Astrocyte (in vitro differentiated cells and primary cell): ENCODE measurements at regions not wholly inside any gene's neighbourhood (a gene's known extent, or its start where the extent isn't known, plus 50 kb on each side); places are given as distances from the start of the nearest gene placed in this dataset.

ENCODE experiments used
- DNase-seq: peaks from one replicate; pipeline ENCODE4 v3.0.0-alpha.2; 2010; ENCODE audit warnings: low read depth
- FAIRE-seq: peaks from 2 replicates; lab custom pipeline; 2011; peaks lifted over from hg19 to GRCh38; lab: Jason Lieb, UNC
- H2AFZ ChIP-seq: 2 replicates; pipeline ENCODE4 v1.6.0; 2012; ENCODE audit warnings: low read depth, low read length, inconsistent platforms
- H3K27ac ChIP-seq: 2 replicates; pipeline ENCODE4 v1.5.1; 2011; ENCODE audit warnings: low read depth, low read length, inconsistent platforms
- H3K27me3 ChIP-seq: 2 replicates; pipeline ENCODE4 v1.6.0; 2011; ENCODE audit warnings: low read length, inconsistent platforms; ENCODE audit not compliant: insufficient read depth
- H3K36me3 ChIP-seq: 2 replicates; pipeline ENCODE4 v1.5.1; 2011; ENCODE audit warnings: low read length, inconsistent platforms; ENCODE audit not compliant: insufficient read depth
- H3K4me1 ChIP-seq: 2 replicates; pipeline ENCODE4 v1.5.1; 2011; ENCODE audit warnings: low read length, inconsistent platforms; ENCODE audit not compliant: insufficient read depth
- H3K4me2 ChIP-seq: 2 replicates; pipeline ENCODE4 v1.6.0; 2012; ENCODE audit warnings: low read length, inconsistent platforms
- H3K4me3 ChIP-seq: 2 replicates; pipeline ENCODE4 v1.5.1; 2011; ENCODE audit warnings: low read depth, mild to moderate bottlenecking, low read length, inconsistent platforms; ENCODE audit not compliant: insufficient read depth
- H3K79me2 ChIP-seq: 2 replicates; pipeline ENCODE4 v1.6.0; 2012; ENCODE audit warnings: mild to moderate bottlenecking, low read length, inconsistent platforms; ENCODE audit not compliant: insufficient read depth
- H3K9ac ChIP-seq: 2 replicates; pipeline ENCODE4 v1.6.0; 2012; ENCODE audit warnings: mild to moderate bottlenecking, low read length, inconsistent platforms
- H3K9me3 ChIP-seq: 2 replicates; pipeline ENCODE4 v1.5.1; 2012; ENCODE audit warnings: low read depth, mild to moderate bottlenecking, low read length, inconsistent platforms; ENCODE audit not compliant: insufficient read depth
- H4K20me1 ChIP-seq: 2 replicates; pipeline ENCODE4 v1.6.0; 2012; ENCODE audit warnings: low read length, inconsistent platforms; ENCODE audit not compliant: insufficient read depth
- H3K27ac Mint-ChIP-seq: one replicate; pipeline ENCODE4 v1.8.0; 2021; ENCODE audit warnings: mild to moderate bottlenecking, mixed read lengths; ENCODE audit not compliant: unreplicated experiment
- H3K27me3 Mint-ChIP-seq: one replicate; pipeline ENCODE4 v1.8.0; 2021; ENCODE audit warnings: low read depth, mixed read lengths; ENCODE audit not compliant: unreplicated experiment
- H3K36me3 Mint-ChIP-seq: one replicate; pipeline ENCODE4 v1.8.0; 2021; ENCODE audit warnings: low read depth, mixed read lengths; ENCODE audit not compliant: unreplicated experiment
- H3K4me1 Mint-ChIP-seq: one replicate; pipeline ENCODE4 v1.8.0; 2021; ENCODE audit warnings: low read depth, mixed read lengths; ENCODE audit not compliant: unreplicated experiment
- H3K4me3 Mint-ChIP-seq: one replicate; pipeline ENCODE4 v1.8.0; 2021; ENCODE audit warnings: mild to moderate bottlenecking, moderate library complexity, mixed read lengths; ENCODE audit not compliant: unreplicated experiment
- H3K9me3 Mint-ChIP-seq: one replicate; pipeline ENCODE4 v1.8.0; 2021; ENCODE audit warnings: mild to moderate bottlenecking, mixed read lengths; ENCODE audit not compliant: unreplicated experiment
- CTCF ChIP-seq: IDR thresholded peaks from 2 replicates; pipeline ENCODE4 v1.5.1; 2011; ENCODE audit warnings: low read depth, mild to moderate bottlenecking, inconsistent platforms, low read length, moderate library complexity; ENCODE audit not compliant: insufficient read depth
- EZH2 ChIP-seq: IDR thresholded peaks from 2 replicates; pipeline ENCODE4 v1.6.1; 2012; ENCODE audit warnings: mild to moderate bottlenecking, low read length, inconsistent platforms; ENCODE audit not compliant: insufficient read depth

- no peaks in the 10 kb centered on the region for H4K20me1 ChIP-seq
- H3K4me3 ChIP-seq = no peak overlapping the region
- no peaks in the 10 kb centered on the region for H3K27me3 ChIP-seq
- H2AFZ ChIP-seq = no peak overlapping the region
- Mint-ChIP-seq H3K27me3 (peaks cover 68% of the 10 kb centered on the region), H3K27ac (no peak overlapping the region), H3K4me3 (no peak overlapping the region), H3K4me1 (peaks cover 4% of the 10 kb centered on the region), H3K36me3 (peaks cover 1% of the 10 kb centered on the region), H3K9me3 (peaks cover 4% of the 10 kb centered on the region)
- FAIRE-seq (no peak), DNase-seq (no peak)
- H3K9ac ChIP-seq = no peak overlapping the region
- no peaks in the 10 kb centered on the region for H3K9me3 ChIP-seq
- no peaks in the 10 kb centered on the region for H3K79me2 ChIP-seq
- no peaks in the 10 kb centered on the region for H3K36me3 ChIP-seq
- H3K4me1 ChIP-seq = peaks cover 12% of the 10 kb centered on the region
- H3K27ac ChIP-seq = no peak overlapping the region
- TF ChIP-seq CTCF (no peak), EZH2 (no peak)
- no peak overlapping the region for H3K4me2 ChIP-seq
Observed at GRCh38 chr6:43934803-43935602, 165.0 kb downstream of the VEGFA start.

GRCh38 chr6:43934183-43934802, 164.3 kb downstream of the VEGFA start:
- TF ChIP-seq CTCF (no peak), EZH2 (no peak)
- peaks cover 4% of the 10 kb centered on the region for H3K4me1 Mint-ChIP-seq
- no peak overlapping the region for H2AFZ ChIP-seq
- H3K9me3 Mint-ChIP-seq = peaks cover 4% of the 10 kb centered on the region
- no peak overlapping the region for H3K4me2 ChIP-seq
- H3K79me2 ChIP-seq = no peaks in the 10 kb centered on the region
- no peaks in the 10 kb centered on the region for H3K36me3 ChIP-seq
- FAIRE-seq = no peak
- peaks cover 12% of the 10 kb centered on the region for H3K4me1 ChIP-seq
- H3K36me3 Mint-ChIP-seq = peaks cover 1% of the 10 kb centered on the region
- no peak overlapping the region for H3K9ac ChIP-seq
- peaks cover 67% of the 10 kb centered on the region for H3K27me3 Mint-ChIP-seq
- no peak overlapping the region for H3K27ac ChIP-seq
- H3K4me3 ChIP-seq = no peak overlapping the region
- H3K27me3 ChIP-seq = no peaks in the 10 kb centered on the region
- H3K4me3 Mint-ChIP-seq = no peak overlapping the region
- H3K27ac Mint-ChIP-seq = no peak overlapping the region
- H4K20me1 ChIP-seq = no peaks in the 10 kb centered on the region
- DNase-seq = no peak
- no peaks in the 10 kb centered on the region for H3K9me3 ChIP-seq
